ENCODE measurements at regions not wholly inside any gene's neighbourhood (a gene's known extent, or its start where the extent isn't known, plus 50 kb on each side); places are given as distances from the start of the nearest gene placed in this dataset.

DNA sequence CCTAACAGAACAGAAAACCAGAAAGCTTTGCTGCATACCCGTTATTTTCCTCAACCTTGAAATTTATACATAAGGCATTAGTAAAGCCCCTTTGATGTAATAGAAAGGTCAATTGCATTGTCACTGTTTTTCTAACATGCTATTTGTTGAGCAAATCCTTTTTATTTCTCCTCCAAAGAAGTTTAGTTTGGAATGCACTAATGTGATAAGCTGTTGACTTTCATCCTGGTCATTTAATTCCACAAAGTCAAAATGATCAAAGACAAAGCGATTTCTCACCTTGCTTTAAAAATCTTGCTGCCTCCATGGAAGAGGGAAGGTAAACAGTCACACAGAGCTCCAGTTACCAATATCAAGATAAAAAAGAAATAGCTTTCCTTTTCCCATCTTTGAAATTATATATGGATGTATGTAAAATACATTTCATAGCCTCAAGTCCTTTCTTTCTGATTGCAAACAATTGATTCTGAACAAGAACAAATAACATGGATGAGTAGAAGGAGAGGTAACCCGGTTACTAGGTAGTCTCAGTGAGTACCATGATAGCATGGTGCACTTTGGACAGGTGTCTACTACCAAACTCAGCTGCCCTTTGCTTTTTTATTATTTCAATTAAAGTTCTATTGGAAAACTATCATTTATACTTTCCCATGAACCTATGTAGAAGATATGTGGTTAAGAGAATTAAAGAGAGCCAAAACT lies 452.7 kb downstream of the STK39 start:
- POLR2A ChIA-PET: no interaction called here
- peaks cover 0 to 3% (median 3%) of the 10 kb centered on the region in 3 donors for H3K9me3 Mint-ChIP-seq

DNA sequence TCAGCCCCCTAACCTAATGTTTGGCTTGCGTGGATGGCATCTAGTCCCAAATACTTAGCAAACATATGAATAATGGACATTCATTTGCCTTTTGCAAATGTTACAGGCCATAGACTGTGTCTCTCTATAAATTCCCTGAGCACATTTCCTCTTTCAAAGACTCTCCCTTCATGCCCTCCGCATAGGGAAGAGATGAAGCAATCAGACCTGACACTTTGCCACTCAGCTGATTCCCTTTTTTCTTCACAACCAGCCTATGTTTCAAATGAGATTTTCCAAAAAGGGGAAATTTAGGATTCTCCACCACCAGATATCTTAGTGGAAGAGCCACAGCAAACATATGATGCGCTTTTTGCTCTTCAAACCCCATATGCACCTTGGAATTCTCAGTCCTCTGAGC lies 453.7 kb downstream of the STK39 start:
- Histone ChIP-seq H3K27ac (ENCODE audit: low read length) (no peak overlapping the region), H3K36me3 (ENCODE audit: control insufficient read depth in 2 of 2, extremely low read depth in 1 of 2, insufficient read depth in 1 of 2, low read length in 1 of 2) (no peaks in the 10 kb centered on the region), H3K9me3 (no peaks in the 10 kb centered on the region), H3K4me3 (ENCODE audit: control insufficient read depth in 1 of 2, extremely low read depth in 1 of 2, low read length in 1 of 2) (no peak overlapping the region), H3K4me1 (ENCODE audit: control insufficient read depth in 1 of 2, extremely low read depth in 1 of 2, insufficient read depth in 2 of 2, low read length in 2 of 2) (no peaks in the 10 kb centered on the region), H3K27me3 (replicated peaks in 1 of 2; ENCODE audit: control insufficient read depth in 2 of 2, extremely low read depth in 1 of 2, insufficient read depth in 2 of 2, low read length in 1 of 2) (no peaks in the 10 kb centered on the region)
- no peak overlapping the region for H3K27ac Mint-ChIP-seq
- CTCF ChIA-PET: no interaction called here
- H3K27me3 Mint-ChIP-seq: peaks cover 10 to 14% of the 10 kb centered on the region in 2 donors
- WGBS (ENCODE audit: insufficient coverage): 83% methylated on average over 2 of the region's 3 CpGs
- ATAC-seq (replicated peaks in 1 of 4) (no peak), DNase-seq (no peak)
- POLR2A ChIA-PET: no interaction called here
- H3K4me1 Mint-ChIP-seq: no peaks in the 10 kb centered on the region
- H3K4me3 Mint-ChIP-seq: no peak overlapping the region
- H3K9me3 Mint-ChIP-seq: peaks cover 0 to 3% (median 3%) of the 10 kb centered on the region in 3 donors
- no peaks in the 10 kb centered on the region for H3K36me3 Mint-ChIP-seq

More for the DNA sequence above, 452.7 kb downstream of the STK39 start:
- ATAC-seq (replicated peaks in 1 of 4) (no peak), DNase-seq (no peak)
- Mint-ChIP-seq H3K36me3 (no peaks in the 10 kb centered on the region), H3K27me3 (peaks cover 10 to 14% of the 10 kb centered on the region in 2 donors), H3K4me1 (no peaks in the 10 kb centered on the region), H3K4me3 (no peak overlapping the region), H3K27ac (no peak overlapping the region)
- Histone ChIP-seq H3K9me3 (no peaks in the 10 kb centered on the region), H3K36me3 (ENCODE audit: control insufficient read depth in 2 of 2, extremely low read depth in 1 of 2, insufficient read depth in 1 of 2, low read length in 1 of 2) (no peaks in the 10 kb centered on the region), H3K27me3 (replicated peaks in 1 of 2; ENCODE audit: control insufficient read depth in 2 of 2, extremely low read depth in 1 of 2, insufficient read depth in 2 of 2, low read length in 1 of 2) (no peaks in the 10 kb centered on the region), H3K4me1 (ENCODE audit: control insufficient read depth in 1 of 2, extremely low read depth in 1 of 2, insufficient read depth in 2 of 2, low read length in 2 of 2) (no peaks in the 10 kb centered on the region), H3K4me3 (ENCODE audit: control insufficient read depth in 1 of 2, extremely low read depth in 1 of 2, low read length in 1 of 2) (no peak overlapping the region), H3K27ac (ENCODE audit: low read length) (no peak overlapping the region)
- no CpG with 5 or more reads among the region's 3 CpGs for WGBS (ENCODE audit: insufficient coverage)
- CTCF ChIA-PET: no interaction called here

DNA sequence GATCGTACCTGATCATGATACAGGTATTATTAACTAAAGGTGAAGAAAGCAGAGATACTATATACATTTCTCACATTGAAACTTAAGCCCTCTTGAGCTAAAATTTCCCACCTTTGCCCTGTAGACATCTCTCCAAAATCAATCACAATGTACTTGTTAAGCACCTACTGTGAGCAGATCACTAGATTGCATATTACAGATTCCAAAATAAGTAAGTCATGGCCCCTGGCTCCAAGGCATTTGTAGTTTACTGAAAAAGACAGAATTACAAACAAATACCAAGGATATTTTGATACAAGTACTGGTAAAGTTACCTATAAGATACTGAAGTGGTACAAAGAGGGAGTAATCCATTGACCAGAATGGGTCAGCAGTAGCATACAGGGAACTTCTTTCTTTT lies 455.3 kb downstream of the STK39 start:
- H3K27me3 Mint-ChIP-seq: peaks cover 10 to 14% of the 10 kb centered on the region in 2 donors
- no peak overlapping the region for H3K4me3 Mint-ChIP-seq
- no peak for DNase-seq
- H3K36me3 Mint-ChIP-seq: no peaks in the 10 kb centered on the region
- Histone ChIP-seq H3K9me3 (no peaks in the 10 kb centered on the region), H3K4me1 (ENCODE audit: control insufficient read depth in 1 of 2, extremely low read depth in 1 of 2, insufficient read depth in 2 of 2, low read length in 2 of 2) (no peaks in the 10 kb centered on the region), H3K27me3 (replicated peaks in 1 of 2; ENCODE audit: control insufficient read depth in 2 of 2, extremely low read depth in 1 of 2, insufficient read depth in 2 of 2, low read length in 1 of 2) (no peaks in the 10 kb centered on the region), H3K36me3 (ENCODE audit: control insufficient read depth in 2 of 2, extremely low read depth in 1 of 2, insufficient read depth in 1 of 2, low read length in 1 of 2) (no peaks in the 10 kb centered on the region), H3K4me3 (ENCODE audit: control insufficient read depth in 1 of 2, extremely low read depth in 1 of 2, low read length in 1 of 2) (no peak overlapping the region), H3K27ac (ENCODE audit: low read length) (no peak overlapping the region)
- no CpG with 5 or more reads among the region's 1 CpG for WGBS (ENCODE audit: insufficient coverage)
- H3K4me1 Mint-ChIP-seq: no peaks in the 10 kb centered on the region
- ATAC-seq (replicated peaks in 1 of 4): no peak
- H3K9me3 Mint-ChIP-seq: peaks cover 0 to 3% (median 3%) of the 10 kb centered on the region in 3 donors
- H3K27ac Mint-ChIP-seq: no peak overlapping the region
- POLR2A ChIA-PET: interaction anchor here in 1 of 2 donors (0.6 kb wide), 1 partner anchor 158 kb away, joined by 3 read pairs; no protein-coding TSS in a partner anchor
- CTCF ChIA-PET: no interaction called here

DNA sequence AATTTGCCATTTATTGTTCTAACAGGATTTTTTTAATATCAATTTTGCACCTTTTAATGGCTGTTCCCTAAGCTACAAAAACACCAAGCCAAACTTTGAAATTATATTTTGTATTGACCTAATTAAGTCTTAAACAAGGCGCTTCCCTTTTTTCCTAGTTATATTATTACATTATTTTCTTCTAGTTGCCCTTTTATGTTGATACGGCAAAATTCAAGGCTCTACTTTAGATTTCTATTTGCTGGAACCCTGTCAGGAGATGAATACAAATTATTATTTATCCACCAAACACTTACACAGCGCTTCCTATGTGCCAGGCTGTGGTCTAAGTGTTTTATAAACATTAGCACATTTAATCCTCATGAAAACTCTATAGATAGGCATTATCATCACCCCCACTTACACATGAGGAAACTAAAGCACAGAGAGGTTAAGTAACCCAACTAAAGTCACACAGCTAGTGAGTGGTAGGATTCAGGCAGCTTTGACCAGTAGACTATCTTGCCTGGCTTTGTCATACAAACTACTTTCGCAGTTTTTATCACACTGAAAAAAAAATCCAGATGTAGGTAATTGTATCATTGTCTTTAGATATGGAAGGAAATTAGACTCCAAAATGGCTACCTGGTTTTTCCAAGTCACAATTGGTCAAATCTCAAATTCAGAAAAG lies 456.5 kb downstream of the STK39 start:
- H3K4me3 Mint-ChIP-seq: no peak overlapping the region
- H3K27me3 Mint-ChIP-seq: peaks cover 10 to 14% of the 10 kb centered on the region in 2 donors
- H3K9me3 Mint-ChIP-seq: no peaks in the 10 kb centered on the region
- Histone ChIP-seq H3K27ac (ENCODE audit: low read length) (no peak overlapping the region), H3K4me3 (ENCODE audit: control insufficient read depth in 1 of 2, extremely low read depth in 1 of 2, low read length in 1 of 2) (no peak overlapping the region), H3K4me1 (ENCODE audit: control insufficient read depth in 1 of 2, extremely low read depth in 1 of 2, insufficient read depth in 2 of 2, low read length in 2 of 2) (no peaks in the 10 kb centered on the region), H3K9me3 (no peaks in the 10 kb centered on the region), H3K36me3 (ENCODE audit: control insufficient read depth in 2 of 2, extremely low read depth in 1 of 2, insufficient read depth in 1 of 2, low read length in 1 of 2) (no peaks in the 10 kb centered on the region), H3K27me3 (replicated peaks in 1 of 2; ENCODE audit: control insufficient read depth in 2 of 2, extremely low read depth in 1 of 2, insufficient read depth in 2 of 2, low read length in 1 of 2) (no peaks in the 10 kb centered on the region)
- WGBS (ENCODE audit: insufficient coverage): no CpG with 5 or more reads among the region's 4 CpGs
- no peak overlapping the region for H3K27ac Mint-ChIP-seq
- ChIA-PET CTCF (no interaction called here), POLR2A (interaction anchor here in 1 of 2 donors (0.7 kb wide), 1 partner anchor 219 kb away, joined by 4 read pairs; no protein-coding TSS in a partner anchor)
- H3K4me1 Mint-ChIP-seq: no peaks in the 10 kb centered on the region
- ATAC-seq (replicated peaks in 1 of 4) (no peak), DNase-seq (no peak)
- H3K36me3 Mint-ChIP-seq: no peaks in the 10 kb centered on the region

DNA sequence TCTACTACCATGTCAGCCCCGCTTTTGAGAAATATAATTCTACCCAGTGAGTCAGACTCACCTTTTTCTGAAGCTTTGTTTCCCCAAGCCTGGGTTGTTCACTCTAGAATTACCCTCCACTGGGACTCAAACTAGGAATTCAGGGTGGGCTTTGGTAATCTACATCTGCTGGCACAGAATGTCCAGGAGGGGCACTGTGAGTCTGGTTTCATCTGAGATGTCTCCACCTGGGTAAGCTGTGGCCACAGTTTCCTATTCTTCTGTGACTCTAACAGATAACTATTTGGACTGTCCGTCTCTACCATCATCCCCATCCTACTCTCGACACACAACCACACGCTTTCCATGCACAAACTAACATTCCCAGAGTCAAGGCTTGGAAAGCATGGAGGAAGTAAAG lies 457.2 kb downstream of the STK39 start:
- Mint-ChIP-seq H3K4me1 (no peaks in the 10 kb centered on the region), H3K9me3 (no peaks in the 10 kb centered on the region), H3K27ac (no peak overlapping the region), H3K4me3 (no peak overlapping the region), H3K36me3 (no peaks in the 10 kb centered on the region), H3K27me3 (peaks cover 10 to 14% of the 10 kb centered on the region in 2 donors)
- no peak for DNase-seq
- no peaks in the 10 kb centered on the region for H3K4me1 ChIP-seq (ENCODE audit: control insufficient read depth in 1 of 2, extremely low read depth in 1 of 2, insufficient read depth in 2 of 2, low read length in 2 of 2)
- H3K27me3 ChIP-seq (replicated peaks in 1 of 2; ENCODE audit: control insufficient read depth in 2 of 2, extremely low read depth in 1 of 2, insufficient read depth in 2 of 2, low read length in 1 of 2): no peaks in the 10 kb centered on the region
- 69% methylated on average over 2 of the region's 4 CpGs for WGBS (ENCODE audit: insufficient coverage)
- no peak for ATAC-seq (replicated peaks in 1 of 4)
- ChIA-PET CTCF (no interaction called here), POLR2A (interaction anchor here in 1 of 2 donors (0.7 kb wide), 1 partner anchor 220 kb away, joined by 4 read pairs; no protein-coding TSS in a partner anchor)
- H3K9me3 ChIP-seq: no peaks in the 10 kb centered on the region
- H3K36me3 ChIP-seq (ENCODE audit: control insufficient read depth in 2 of 2, extremely low read depth in 1 of 2, insufficient read depth in 1 of 2, low read length in 1 of 2): no peaks in the 10 kb centered on the region
- no peak overlapping the region for H3K4me3 ChIP-seq (ENCODE audit: control insufficient read depth in 1 of 2, extremely low read depth in 1 of 2, low read length in 1 of 2)
- no peak overlapping the region for H3K27ac ChIP-seq (ENCODE audit: low read length)

- Histone ChIP-seq H3K36me3 (ENCODE audit: control insufficient read depth in 2 of 2, extremely low read depth in 1 of 2, insufficient read depth in 1 of 2, low read length in 1 of 2) (no peaks in the 10 kb centered on the region), H3K27me3 (replicated peaks in 1 of 2; ENCODE audit: control insufficient read depth in 2 of 2, extremely low read depth in 1 of 2, insufficient read depth in 2 of 2, low read length in 1 of 2) (no peaks in the 10 kb centered on the region), H3K9me3 (no peaks in the 10 kb centered on the region), H3K4me3 (ENCODE audit: control insufficient read depth in 1 of 2, extremely low read depth in 1 of 2, low read length in 1 of 2) (no peak overlapping the region), H3K4me1 (ENCODE audit: control insufficient read depth in 1 of 2, extremely low read depth in 1 of 2, insufficient read depth in 2 of 2, low read length in 2 of 2) (no peaks in the 10 kb centered on the region), H3K27ac (ENCODE audit: low read length) (no peak overlapping the region)
- Mint-ChIP-seq H3K4me1 (no peaks in the 10 kb centered on the region), H3K4me3 (no peak overlapping the region), H3K9me3 (no peaks in the 10 kb centered on the region), H3K27me3 (peaks cover 7 to 9% of the 10 kb centered on the region in 2 donors), H3K27ac (no peak overlapping the region), H3K36me3 (no peaks in the 10 kb centered on the region)
- ChIA-PET CTCF (no interaction called here), POLR2A (no interaction called here)
- 67% methylated on average over 2 of the region's 3 CpGs for WGBS (ENCODE audit: insufficient coverage)
- ATAC-seq (replicated peaks in 1 of 4) (no peak), DNase-seq (no peak)
Observed at GRCh38 chr2:167787562-167787961, 459.8 kb downstream of the STK39 start.

Measured in T-cell (primary cell).